Activated CD4-positive, alpha-beta T cell treated with anti-CD3 and anti-CD28 coated beads, Interleukin-2, amount 50 U/mL, for 48 hours (primary cell): ENCODE measurements at regions not wholly inside any gene's neighbourhood (a gene's known extent, or its start where the extent isn't known, plus 50 kb on each side); places are given as distances from the start of the nearest gene placed in this dataset.

Experiments used
- DNase-seq, 2 experiments: peaks; one replicate each; pipeline ENCODE4 v3.0.0-alpha.2; 2020

DNA sequence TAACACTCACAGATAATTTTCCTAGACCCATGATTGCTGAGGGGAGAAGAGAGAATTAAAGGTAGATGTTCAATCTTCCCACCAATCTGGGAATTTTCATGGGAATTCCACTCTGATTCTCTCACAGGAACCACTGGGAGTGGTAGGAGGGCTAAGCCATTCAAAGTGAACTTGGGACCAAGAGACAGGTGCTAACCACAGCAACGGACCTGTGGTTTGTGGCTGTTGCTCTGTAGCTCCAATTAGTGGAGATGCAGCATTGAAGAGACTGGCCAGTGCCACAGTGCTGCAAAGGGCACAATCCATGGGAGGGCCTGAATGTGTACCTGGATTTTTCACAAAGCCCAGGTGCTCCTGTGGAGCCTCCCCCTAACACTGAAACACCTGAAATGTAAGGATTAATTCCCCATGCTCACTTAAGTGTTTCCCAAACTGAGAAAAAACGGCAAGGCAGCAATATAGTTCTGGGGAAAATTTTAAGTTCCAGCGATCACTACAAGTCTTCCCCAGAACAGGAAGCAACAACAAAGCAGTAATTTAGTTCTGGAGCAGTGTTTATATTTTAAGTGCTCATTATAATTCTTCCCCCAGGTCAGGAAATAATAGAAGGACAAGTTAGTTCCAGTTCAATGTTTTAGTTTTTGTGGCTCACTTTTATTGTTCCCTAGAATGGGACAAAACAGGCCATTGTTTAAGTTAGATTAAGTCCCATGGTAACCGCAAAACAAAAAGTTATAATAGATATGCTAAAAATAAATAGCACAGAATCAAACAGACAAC lies 1045.8 kb downstream of the CNTNAP5 start:
- DNase-seq, result no peak

DNA sequence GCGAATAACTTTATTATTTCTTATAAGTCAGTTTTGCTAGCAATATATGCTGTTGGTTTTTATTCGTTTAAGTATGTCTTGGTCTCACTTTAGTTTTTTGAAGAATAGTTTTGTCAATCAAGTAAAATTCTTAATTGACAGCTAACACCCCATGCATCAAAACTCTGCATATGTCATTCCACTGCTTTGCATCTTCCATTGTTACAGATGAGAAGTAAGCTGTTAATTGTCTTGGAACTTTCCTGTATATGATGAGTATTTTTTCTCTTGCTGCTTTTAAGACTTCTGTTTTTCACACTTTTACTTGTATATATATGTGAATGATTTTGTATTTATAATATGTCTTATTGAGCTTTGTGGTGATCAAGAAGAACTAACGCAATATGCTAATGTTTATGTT lies 1048.4 kb downstream of the CNTNAP5 start:
- no peak for DNase-seq

DNA sequence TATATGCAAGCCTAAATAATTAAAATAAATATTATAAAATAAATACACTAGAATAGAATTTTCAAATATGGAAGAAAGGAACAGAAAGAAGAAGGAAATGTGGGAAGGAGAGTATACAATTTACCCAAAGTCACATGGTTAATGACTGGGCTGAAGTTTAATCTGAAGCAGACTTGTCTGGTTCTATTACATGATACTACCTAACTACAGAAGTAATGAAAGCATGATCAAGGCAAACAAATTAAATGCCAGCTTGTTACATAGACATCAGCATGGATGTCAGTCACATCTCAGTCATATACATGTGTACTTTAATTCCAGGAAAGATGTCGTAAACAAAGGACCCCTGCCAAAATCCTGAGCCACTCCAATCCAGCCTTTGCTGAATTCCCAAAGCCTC lies 1060.8 kb downstream of the CNTNAP5 start:
- no peak for DNase-seq

DNA sequence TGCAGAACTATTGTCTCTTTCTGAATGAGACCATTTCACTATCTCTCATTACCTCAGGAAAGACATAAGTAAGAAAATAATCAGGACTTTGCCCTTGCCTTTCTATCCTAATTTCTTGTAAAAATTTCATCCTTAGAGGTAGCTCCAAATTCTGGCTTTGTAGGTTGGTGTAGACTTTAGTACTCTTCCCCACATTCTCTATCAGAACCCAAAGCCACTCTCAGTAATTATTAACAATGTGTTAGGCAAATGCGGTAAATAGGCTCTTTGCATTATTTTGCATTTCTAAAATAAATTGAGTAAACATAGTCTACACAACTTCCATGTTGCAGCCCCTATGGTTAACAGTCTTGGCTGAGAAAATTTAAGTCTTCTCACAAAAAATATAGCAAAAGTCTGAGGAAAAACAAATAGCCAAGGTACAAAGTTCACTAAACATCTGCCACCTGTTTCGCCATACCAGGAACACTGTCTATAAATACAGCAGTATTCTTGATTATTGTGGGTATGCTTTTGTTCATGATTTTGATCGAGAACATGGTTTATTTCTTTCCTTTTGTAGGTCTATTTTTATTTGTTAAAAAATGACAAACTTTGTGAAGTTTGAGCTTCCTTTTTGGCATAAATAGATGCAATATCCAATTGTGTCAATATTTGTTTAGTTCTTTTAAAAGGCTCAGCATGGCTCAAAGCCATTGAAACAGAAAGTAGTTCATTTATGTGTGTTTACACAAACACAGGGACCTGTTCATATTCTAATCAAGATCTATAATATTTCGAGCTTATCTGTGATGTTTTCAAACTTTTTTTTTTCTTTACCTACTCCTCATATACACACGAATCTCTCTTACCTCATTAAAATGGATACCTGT lies 1061.5 kb downstream of the CNTNAP5 start:
- DNase-seq, result no peak

DNA sequence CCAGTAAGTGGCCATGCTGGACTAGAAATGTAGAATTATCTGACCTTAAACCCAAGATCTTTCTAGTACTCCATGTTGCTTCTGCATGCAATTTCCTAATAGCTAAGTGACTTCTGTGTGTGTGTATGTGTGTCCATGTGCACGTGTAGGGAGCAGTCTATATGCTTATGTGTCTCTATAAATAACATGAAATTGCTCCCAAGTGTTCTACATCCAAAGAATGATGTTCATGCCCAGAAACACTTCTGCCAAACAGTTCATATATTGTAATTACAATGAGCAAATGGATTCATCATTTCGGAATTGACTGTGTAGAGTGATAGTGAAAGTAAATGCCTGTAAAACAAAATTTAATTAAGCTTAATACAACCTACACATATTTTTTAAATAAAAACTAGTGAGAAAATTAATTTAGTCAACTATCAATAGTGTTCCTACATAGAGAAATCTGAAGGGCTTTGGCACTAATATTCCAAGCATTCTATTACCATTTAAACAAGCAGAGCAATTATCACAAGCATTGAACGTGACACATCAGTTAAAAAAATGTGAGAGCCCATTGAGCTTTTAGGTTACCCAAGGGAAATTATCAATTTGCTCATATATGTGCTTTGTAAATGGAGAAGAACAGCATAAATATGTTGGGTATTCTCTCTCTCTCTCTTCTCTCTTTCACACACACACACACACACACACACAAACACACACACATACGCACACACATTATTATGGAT lies 1067.4 kb downstream of the CNTNAP5 start:
- no peak for DNase-seq

DNA sequence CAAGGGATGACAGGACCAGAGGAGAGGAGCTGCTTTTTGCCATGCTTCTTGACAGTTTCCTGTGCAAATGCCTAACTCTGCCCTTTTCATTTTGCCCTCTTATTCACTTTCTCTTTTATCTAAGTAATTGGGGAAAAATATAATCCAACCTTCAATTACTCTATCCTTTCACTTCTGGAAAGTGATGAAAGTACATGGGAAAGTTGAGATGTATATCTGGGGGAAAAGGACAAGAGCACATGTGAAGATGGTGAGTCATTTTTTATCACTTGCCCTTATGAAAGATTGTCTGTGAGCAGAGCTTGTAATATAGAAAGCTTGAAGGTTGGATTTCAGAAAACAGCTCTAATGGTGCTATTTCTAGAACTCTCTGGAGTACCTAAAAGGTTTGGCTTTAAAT lies 1070.7 kb downstream of the CNTNAP5 start:
- DNase-seq, result no peak

DNA sequence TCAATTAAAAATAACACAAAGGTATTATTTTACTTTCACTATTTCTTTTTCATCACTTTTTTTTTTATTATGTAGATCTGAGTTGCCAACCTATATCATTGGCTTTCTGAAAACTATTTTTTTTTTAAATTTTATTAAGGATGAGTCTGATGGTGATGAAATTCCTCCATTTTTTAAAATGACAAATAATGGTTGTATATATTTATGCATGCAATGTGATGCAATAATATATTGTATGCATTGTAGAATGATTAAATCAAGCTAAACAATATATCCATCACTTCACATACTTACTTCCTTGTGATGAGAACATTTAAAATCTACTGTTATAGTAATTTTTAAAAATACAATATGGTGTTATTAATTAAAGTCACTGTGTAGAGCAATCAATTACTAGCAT lies 1081.6 kb downstream of the CNTNAP5 start:
- no peak for DNase-seq

DNA sequence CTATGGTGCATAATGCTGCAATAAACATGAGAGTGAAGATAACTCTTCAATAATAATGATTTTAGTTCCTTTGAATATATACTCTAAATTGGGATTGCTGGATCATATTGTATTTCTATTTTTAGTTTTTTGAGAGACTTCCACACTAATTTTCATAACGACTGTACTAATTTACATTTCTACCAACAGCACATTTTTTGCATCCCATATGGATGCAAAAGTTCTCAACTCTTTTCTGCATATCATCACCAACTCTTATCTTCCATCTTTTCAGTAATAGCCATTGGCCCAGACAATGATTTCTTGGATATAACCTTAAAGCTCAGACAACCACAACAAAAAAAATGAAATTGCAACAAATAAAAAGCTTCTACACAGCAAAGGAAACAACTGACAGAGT lies 1082.4 kb downstream of the CNTNAP5 start:
- DNase-seq, result no peak

DNA sequence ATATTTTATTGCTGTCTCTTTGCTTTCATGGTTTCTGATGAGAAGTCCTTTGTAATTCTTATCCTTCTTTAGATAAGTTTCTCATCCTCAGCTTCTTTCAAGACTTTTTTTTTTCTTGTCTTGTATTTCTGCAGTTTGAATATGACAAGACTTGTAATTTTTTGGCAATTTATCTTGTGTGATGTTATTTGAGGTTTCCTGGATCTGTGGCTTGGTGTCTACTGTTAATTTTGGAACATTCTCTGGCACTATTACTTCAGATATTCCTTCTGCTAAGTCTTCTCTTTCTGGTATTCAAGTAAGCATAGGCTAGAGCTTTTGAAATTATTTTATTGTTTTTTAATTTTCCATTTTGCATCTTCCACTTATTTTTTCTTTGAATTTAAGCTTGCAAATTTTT lies 1083.2 kb downstream of the CNTNAP5 start:
- DNase-seq, result no peak

DNA sequence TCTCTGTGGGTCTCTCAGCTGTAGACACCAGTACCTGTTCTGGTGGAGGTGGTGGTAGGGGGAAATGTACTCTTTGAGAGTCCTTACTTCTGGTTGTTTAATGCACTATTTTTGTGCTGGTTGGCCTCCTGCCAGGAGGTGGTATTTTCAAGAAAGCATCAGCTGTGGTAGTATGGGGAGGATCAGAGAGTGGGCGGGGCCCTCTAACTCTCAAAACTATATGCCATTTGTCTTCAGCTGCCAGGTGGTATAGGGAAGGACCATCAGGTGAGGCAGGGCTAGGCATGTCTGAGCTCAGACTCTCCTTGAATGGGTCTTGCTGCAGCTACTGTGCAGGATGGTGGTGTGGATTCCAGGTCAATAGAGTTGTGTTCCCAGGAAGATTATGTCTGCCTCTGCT lies 1100.8 kb downstream of the CNTNAP5 start:
- no peak for DNase-seq

DNA sequence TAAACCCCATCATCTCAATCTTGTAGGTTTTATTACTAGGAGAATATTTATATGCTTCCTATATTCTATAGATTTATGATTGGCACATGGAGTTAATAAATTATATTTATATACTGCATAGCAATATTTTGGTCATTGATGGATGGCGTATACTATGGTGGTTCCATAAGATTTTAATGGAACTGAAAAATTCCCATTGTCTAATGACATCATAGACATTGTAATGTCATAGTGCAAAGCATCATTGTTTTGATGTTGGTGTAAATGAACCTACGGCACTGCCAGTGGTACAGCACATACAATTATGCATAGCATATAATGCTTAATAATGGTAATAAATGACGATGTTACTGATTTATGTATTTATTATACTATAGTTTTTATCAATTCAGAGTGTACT lies 1135.9 kb downstream of the CNTNAP5 start:
- no peak for DNase-seq

DNA sequence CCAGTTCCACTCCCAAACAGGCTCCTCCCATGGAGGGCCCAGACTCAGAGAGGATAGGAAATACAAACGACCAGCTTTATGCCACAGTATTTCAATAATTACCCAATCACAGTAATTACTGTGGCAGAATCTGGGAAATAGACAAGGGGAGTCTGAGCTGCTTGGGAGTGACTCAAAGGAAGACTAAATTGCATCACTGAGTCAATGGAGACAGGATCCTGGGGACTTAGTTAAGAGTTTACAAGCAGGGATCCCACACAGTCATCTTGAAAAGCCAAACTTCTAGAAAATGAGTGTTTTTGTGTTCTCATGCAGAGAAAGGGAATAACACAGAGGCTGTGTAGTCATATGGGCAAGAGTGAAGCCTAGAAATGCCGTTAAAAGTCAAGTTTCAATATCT lies 1142.1 kb downstream of the CNTNAP5 start:
- no peak for DNase-seq

DNA sequence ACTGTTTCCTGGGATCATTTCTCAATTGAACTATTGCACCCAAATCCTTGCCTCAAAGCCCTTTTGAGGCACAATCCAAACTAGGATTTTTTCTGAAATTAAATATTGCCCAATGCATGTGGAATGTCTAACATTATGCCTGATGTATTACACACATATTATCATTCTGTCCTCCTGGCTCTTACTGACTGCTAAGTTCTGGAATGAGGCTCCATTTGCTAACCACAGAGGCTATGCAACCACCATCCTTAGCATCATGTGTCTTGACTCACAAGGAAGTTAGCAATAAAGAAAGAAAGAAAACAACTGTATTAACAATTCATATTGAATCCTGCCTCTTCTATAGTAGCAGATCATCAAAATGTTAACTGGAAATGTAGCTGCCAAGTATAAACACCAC lies 1142.7 kb downstream of the CNTNAP5 start:
- no peak for DNase-seq

DNA sequence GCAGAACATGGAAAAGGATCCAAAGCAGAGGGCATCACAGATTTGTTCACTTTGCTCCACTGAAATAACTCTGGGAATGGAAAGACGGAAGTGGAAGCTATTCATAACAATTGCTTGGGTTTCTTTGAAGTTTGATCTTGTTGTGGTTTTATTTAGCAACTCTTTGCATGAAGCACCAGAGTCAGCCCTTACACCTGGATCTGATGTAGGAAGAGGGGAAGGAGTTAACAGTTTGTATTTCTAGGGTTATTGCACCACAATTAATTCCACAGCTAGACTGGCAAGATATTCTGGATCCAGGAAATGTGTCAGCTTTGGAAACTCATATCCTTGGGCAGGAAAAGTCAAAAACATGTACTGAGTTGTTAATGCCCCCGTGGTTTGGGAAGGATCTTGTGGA lies 1143.4 kb downstream of the CNTNAP5 start:
- no peak for DNase-seq

DNA sequence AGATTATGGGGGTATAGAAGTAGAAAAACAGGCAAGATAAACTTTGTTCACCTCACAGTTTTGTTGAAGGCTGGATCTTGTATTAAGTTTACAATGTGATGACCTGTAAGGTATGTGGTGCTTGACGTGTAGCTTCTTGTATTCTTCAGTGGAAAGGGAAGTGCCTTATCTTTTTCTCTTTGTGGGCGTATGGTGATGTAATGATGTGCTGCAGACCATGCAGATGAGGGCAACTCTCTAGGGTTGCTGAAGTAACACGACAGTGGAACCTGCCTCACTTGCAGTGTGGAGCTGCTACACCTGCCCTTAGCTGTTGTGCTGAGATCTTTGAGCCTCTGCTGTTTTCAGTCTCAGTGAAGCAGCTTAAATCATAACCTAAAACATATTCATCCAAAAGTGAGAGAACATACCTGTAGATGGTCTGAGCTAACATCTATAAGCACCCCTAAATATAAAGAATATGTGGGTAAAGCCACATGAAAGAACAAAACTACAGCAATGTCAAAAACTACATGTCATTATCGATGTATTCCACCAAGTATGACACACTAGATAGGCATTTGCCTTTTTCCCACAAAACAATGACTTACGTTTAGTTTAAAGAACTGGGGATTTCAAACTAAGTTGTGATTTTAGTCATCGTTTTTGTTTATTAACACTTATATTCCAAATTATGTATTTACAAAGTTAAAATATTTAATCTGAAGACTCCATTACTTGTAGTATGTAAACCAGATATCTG lies 1144.1 kb downstream of the CNTNAP5 start:
- no peak for DNase-seq

DNA sequence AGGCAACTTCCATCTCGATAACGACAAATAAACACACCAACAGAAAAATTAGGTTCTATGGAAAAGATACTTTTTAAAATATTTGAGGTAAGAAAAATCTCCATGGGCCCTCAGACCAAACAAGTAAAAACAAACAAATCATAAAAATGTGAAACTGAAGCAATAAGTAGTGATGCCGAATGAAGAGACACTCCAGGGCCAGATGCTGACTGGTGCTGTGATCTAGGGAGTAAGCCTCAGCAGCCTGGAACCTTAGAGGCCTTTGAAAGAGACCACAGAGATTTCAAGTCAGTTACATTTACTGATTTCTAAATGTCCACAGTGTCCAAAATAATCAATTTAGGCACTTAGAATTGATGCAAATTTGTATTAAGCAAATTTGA lies 1144.7 kb downstream of the CNTNAP5 start:
- no peak for DNase-seq

DNA sequence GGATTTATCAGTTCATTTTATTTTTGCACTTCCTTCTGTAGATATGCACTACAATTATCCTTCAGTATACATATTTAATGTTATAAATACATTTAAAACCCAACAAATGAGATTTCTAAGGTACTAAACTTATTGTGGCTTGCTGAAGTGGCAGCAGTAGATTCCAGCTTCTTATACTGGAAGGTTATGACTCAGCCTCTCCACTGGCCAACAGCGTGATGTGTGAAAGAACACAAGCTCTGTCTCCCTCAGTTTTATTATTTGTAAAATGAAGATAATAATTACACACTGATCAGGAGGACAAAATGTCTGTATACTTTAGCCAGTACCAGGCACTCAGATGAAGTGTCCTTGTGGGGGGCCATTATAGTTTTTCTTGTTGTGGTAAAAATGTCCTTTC lies 1147.1 kb downstream of the CNTNAP5 start:
- DNase-seq, result no peak

DNA sequence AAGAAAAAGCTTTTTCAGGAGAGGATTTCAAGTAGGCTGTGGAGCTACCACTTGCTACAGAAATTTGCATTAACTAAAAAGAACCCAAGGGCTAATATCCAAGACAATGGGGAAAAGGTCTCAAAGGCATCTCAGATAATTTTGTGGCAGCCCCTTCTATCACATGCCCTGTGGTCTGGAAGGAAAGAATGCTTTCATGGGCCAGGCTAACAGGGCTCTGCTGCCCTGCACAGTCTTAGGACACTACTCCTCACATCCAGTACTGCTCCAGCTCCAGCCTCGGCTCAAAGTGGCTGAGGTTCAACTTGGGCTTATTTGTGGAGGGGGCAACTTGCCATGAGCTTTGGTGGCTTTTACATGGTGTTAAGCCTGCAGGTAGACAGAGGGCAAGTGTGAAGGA lies 1150.3 kb downstream of the CNTNAP5 start:
- DNase-seq, result no peak

DNA sequence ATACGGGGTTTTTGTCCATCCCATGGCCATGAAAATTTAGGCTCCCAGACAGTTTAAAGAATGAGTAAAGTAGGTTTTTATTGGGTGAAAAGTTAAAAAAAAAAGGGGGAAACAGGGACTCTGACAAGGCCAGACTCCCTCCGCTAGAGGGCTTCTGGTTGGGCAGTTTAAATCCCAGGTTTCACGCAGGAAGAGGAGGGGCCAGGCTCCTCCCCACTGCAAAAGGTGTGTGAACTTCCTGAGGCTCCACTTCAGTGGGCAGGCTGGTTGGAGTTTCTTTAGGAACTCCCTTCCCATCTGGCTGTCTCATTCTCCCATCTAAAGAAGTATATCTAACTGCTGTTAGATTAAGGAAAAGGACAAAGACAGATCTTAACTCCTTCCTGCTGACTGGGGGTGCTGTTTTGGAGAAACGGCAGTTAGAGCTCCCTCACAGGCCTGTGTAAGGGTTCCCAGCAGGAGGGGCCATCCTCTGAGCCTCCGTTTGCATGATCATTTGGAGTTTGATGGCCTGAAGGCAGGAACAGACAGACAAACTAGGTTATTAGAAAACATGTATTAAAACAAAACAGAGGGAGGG lies 1160.7 kb downstream of the CNTNAP5 start:
- DNase-seq, result no peak

DNA sequence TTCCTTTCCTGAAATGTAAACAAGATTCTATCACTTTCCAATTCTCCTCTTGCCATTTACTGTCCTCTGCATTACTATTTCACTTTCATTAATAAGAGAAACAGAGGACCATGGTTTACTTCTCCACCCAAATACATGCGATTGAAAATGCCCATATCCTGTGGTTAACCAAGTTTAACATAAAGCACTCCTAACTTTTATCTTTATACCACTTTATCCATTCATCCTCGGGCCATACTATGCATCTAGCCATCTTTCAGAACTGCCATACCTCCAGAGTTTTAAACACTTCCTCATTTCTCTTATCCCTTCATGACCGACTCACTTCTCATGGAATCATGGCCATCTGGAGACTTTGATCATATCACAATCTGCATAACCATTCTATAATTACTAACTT lies 1182.3 kb downstream of the CNTNAP5 start:
- no peak for DNase-seq

DNA sequence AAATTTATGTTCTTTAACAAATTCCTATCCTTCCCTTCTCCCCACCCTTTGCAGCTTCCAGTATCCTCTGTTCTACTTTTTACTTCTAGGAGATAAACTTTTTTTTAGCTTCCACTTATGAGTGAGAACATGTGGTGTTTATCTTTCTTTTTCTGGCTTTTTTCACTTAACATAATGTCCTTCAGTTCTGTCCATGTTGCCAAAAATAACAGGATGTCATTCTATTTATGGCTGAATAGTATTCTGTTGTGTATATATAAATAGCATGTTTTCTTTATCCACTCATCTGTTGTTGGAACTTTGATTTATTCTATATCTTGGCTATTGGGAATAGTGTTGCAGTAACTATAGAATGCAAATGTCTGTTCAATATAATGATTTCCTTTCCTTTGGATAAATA lies 1191.2 kb downstream of the CNTNAP5 start:
- no peak for DNase-seq

DNA sequence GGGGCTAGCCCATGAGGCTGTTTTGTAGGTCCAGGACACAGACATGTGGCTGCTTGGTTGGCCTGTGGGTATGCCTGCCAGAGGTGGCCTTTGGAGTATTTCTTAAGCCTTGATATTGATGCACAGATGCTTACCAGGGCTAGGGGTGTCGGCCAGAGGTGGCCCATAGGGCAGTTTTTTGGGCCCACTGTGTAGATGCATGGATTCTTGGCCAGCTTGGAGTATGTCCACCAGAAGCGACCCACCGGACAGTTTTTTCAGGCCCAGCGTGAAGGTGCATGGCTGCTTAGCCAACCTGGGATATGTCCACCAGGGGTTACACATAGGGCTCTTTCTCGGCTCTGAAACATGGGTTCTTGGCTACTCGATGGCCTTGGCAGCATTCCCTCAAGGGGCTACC lies 1199.1 kb downstream of the CNTNAP5 start:
- DNase-seq, result no peak

DNA sequence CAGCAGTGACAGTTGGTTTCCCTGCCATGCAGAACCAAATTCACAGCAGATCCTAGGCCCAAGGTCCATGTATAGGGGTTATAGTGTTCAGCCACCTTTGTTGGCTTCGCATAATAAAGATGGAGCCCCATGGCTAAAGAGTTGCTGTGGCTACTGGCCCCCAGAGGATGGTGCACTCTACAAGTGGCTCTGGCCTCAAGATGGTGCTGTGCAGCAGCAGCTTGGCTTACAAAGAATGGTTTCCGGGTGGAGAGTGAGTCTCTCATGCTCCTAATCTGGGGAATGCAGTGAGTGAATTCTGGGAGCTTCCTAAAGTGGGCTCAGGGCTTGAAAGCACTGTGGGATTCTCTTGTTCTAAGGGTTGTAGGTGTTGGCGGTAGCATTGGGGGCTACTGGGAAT lies 1199.7 kb downstream of the CNTNAP5 start:
- DNase-seq, result no peak
